Mucosa of stomach (tissue), 1 donor: ENCODE measurements at regions not wholly inside any gene's neighbourhood (a gene's known extent, or its start where the extent isn't known, plus 50 kb on each side); places are given as distances from the start of the nearest gene placed in this dataset.
"Not testable (repeated sequence)": the region's sequence is repeated elsewhere in the genome, so short reads cannot be mapped to it uniquely, and the experiment has no call there.

Experiments
- H3K27me3 ChIP-seq: one replicate; pipeline ENCODE4 v1.7.0; 2013; ENCODE audit warnings: mild to moderate bottlenecking, low read length; ENCODE audit not compliant: control insufficient read depth, insufficient read depth
- H3K36me3 ChIP-seq: one replicate; pipeline ENCODE4 v1.7.0; 2013; ENCODE audit warnings: low read length; ENCODE audit not compliant: control insufficient read depth, insufficient read depth
- H3K4me1 ChIP-seq: one replicate; pipeline ENCODE4 v1.7.0; 2013; ENCODE audit warnings: mild to moderate bottlenecking, low read length; ENCODE audit not compliant: control insufficient read depth, insufficient read depth
- H3K4me3 ChIP-seq: one replicate; pipeline ENCODE4 v1.7.0; 2013; ENCODE audit warnings: low read length
- H3K9ac ChIP-seq: one replicate; pipeline ENCODE4 v1.7.0; 2013; ENCODE audit warnings: mild to moderate bottlenecking, low read length, moderate library complexity
- H3K9me3 ChIP-seq: one replicate; pipeline ENCODE4 v1.7.0; 2013; ENCODE audit warnings: mild to moderate bottlenecking, low read length, moderate library complexity; ENCODE audit not compliant: control insufficient read depth
- donor health status: Pancreatic carcinoma.

- Histone ChIP-seq H3K4me3 (no peak overlapping the region), H3K4me1 (no peaks in the 10 kb centered on the region), H3K9me3 (no peaks in the 10 kb centered on the region), H3K27me3 (no peaks in the 10 kb centered on the region), H3K36me3 (no peaks in the 10 kb centered on the region), H3K9ac (no peak overlapping the region)
Measured at GRCh38 chr6:81894306-81894705, 141.8 kb upstream of the TENT5A start.

GRCh38 chr6:81892891-81893290 lies 140.4 kb upstream of the TENT5A start:
- Histone ChIP-seq H3K4me1 (no peaks in the 10 kb centered on the region), H3K36me3 (no peaks in the 10 kb centered on the region), H3K9ac (no peak overlapping the region), H3K4me3 (no peak overlapping the region), H3K27me3 (no peaks in the 10 kb centered on the region), H3K9me3 (no peaks in the 10 kb centered on the region)

DNA sequence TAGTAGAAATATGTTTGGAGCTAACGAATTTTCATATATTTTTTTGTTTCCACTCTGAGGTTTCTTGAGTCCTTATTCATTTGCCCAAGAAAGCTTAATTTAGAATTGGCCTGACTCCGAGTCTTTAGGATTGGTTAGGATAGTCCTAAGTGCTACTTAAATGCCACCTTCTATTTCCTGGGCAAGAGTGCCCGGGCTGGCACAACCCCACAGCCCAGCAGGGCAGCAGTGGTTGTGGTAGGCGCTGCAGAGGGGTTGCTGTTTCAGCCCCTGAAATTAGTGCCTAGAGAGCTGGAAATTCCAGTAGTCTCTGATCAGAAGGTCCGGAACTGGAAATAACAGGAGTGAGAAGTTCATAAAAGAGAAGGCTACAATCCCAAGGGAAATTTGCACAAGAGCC lies 139.4 kb upstream of the TENT5A start:
- no peaks in the 10 kb centered on the region for H3K36me3 ChIP-seq
- no peaks in the 10 kb centered on the region for H3K9me3 ChIP-seq
- H3K4me3 ChIP-seq, result no peak overlapping the region
- H3K4me1 ChIP-seq, result no peaks in the 10 kb centered on the region
- no peak overlapping the region for H3K9ac ChIP-seq
- H3K27me3 ChIP-seq, result no peaks in the 10 kb centered on the region

DNA sequence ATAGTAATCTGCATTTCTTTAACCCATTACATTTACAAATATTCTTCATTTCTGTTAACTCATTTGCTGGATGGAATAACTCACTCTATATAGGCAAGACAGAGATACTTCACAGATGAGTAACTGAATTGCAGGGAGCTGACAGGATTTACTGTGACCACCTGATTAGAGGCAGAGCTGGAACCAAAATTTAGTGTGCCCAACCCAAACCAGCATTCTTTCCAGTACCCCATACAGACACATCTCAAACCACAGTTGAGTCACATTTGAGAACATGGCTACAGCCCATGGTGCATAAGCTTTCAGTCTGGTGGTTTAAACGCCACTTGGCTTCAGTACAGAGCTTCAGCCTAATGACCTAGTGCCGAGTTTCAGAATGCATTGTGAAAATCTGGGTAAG lies 138.4 kb upstream of the TENT5A start:
- H3K36me3 ChIP-seq, result no peaks in the 10 kb centered on the region
- H3K4me1 ChIP-seq, result no peaks in the 10 kb centered on the region
- H3K4me3 ChIP-seq, result no peak overlapping the region
- no peak overlapping the region for H3K9ac ChIP-seq
- H3K9me3 ChIP-seq, result no peaks in the 10 kb centered on the region
- H3K27me3 ChIP-seq, result no peaks in the 10 kb centered on the region

DNA sequence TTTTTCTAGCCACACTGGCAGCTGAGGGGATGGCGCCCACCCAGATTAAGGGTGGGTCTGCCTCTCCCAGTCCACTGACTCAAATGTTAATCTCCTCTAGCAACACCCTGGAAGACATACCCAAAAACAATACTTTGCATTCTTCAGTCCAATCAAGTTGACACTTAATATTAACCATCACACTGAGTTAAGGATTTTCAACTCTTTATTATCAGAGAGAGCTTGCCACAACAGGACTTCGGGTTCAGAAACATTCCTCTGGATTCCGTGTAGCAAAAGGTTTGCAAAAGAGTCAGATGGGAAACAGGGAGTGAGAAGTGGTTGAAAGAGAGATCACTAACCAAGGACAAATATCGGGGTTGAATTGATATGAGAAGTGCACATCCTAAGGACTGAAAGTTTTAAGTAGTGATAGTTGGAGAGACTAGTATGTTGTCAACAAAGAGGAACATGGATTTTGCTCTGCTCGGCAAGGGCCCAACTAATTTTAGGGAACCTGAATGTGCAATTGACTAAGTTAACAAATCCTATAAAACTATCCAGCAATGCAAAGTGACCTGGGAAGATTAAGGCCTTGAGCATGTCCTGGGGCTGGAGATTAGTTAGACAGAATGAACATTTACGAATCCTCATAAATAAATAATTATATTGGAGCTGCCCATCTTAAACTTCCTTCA lies 137.0 kb upstream of the TENT5A start:
- Histone ChIP-seq H3K27me3 (no peaks in the 10 kb centered on the region), H3K9ac (no peak overlapping the region), H3K4me1 (no peaks in the 10 kb centered on the region), H3K9me3 (no peaks in the 10 kb centered on the region), H3K4me3 (no peak overlapping the region), H3K36me3 (no peaks in the 10 kb centered on the region)

GRCh38 chr6:81886909-81887308 lies 134.4 kb upstream of the TENT5A start:
- not testable (repeated sequence) for H3K9ac ChIP-seq, H3K36me3 ChIP-seq, H3K4me3 ChIP-seq, H3K9me3 ChIP-seq, H3K27me3 ChIP-seq, H3K4me1 ChIP-seq

- H3K9me3 ChIP-seq, result no peaks in the 10 kb centered on the region
- H3K36me3 ChIP-seq, result no peaks in the 10 kb centered on the region
- no peak overlapping the region for H3K4me3 ChIP-seq
- H3K9ac ChIP-seq, result no peak overlapping the region
- no peaks in the 10 kb centered on the region for H3K4me1 ChIP-seq
- no peaks in the 10 kb centered on the region for H3K27me3 ChIP-seq
Measured at GRCh38 chr6:81886157-81886556, 133.7 kb upstream of the TENT5A start.

- H3K9me3 ChIP-seq, result no peaks in the 10 kb centered on the region
- H3K4me3 ChIP-seq, result no peak overlapping the region
- H3K36me3 ChIP-seq, result no peaks in the 10 kb centered on the region
- no peak overlapping the region for H3K9ac ChIP-seq
- no peaks in the 10 kb centered on the region for H3K27me3 ChIP-seq
- H3K4me1 ChIP-seq, result no peaks in the 10 kb centered on the region
Measured at GRCh38 chr6:81881660-81882059, 129.2 kb upstream of the TENT5A start.

GRCh38 chr6:81878479-81878878 lies 126.0 kb upstream of the TENT5A start:
- no peaks in the 10 kb centered on the region for H3K9me3 ChIP-seq
- no peaks in the 10 kb centered on the region for H3K4me1 ChIP-seq
- no peaks in the 10 kb centered on the region for H3K27me3 ChIP-seq
- no peak overlapping the region for H3K4me3 ChIP-seq
- H3K36me3 ChIP-seq, result no peaks in the 10 kb centered on the region
- no peak overlapping the region for H3K9ac ChIP-seq

GRCh38 chr6:81876971-81877370 lies 124.5 kb upstream of the TENT5A start:
- Histone ChIP-seq H3K4me3 (no peak overlapping the region), H3K9me3 (no peaks in the 10 kb centered on the region)

GRCh38 chr6:81875782-81876293 lies 123.4 kb upstream of the TENT5A start:
- H3K4me3 ChIP-seq, result no peak overlapping the region
- H3K27me3 ChIP-seq, result no peaks in the 10 kb centered on the region
- no peaks in the 10 kb centered on the region for H3K36me3 ChIP-seq
- no peaks in the 10 kb centered on the region for H3K9me3 ChIP-seq
- H3K9ac ChIP-seq, result no peak overlapping the region
- no peaks in the 10 kb centered on the region for H3K4me1 ChIP-seq

More at GRCh38 chr6:81876971-81877370, 124.5 kb upstream of the TENT5A start:
- Histone ChIP-seq H3K27me3 (no peaks in the 10 kb centered on the region), H3K36me3 (no peaks in the 10 kb centered on the region), H3K9ac (no peak overlapping the region), H3K4me1 (no peaks in the 10 kb centered on the region)

- H3K4me1 ChIP-seq, result peaks cover 21% of the 10 kb centered on the region
- H3K9me3 ChIP-seq, H3K27me3 ChIP-seq, H3K9ac ChIP-seq, H3K4me3 ChIP-seq, H3K36me3 ChIP-seq: not testable (repeated sequence)
Measured at GRCh38 chr6:81869749-81870508, 117.4 kb upstream of the TENT5A start.
